GM10248 (cell line): ENCODE measurements at regions not wholly inside any gene's neighbourhood (a gene's known extent, or its start where the extent isn't known, plus 50 kb on each side); places are given as distances from the start of the nearest gene placed in this dataset.

Experiments
- CTCF ChIA-PET: fragments of 300-600 bp; sonication (Branson Sonifier 250); formaldehyde crosslinking; extraction: SDS; loops from one replicate; lab custom pipeline; 2021; ENCODE audit warnings: antibody characterized with exemption; lab: Yijun Ruan, JAX
- POLR2A ChIA-PET: fragments of 350-650 bp; sonication (Branson Sonifier 250); formaldehyde crosslinking; extraction: SDS; loops from one replicate; lab custom pipeline; 2020; ENCODE audit warnings: antibody characterized with exemption; lab: Yijun Ruan, JAX
- DNase-seq: peaks from one replicate; pipeline ENCODE4 v3.0.0; 2012; ENCODE audit errors: extremely low spot score
- TF ChIP-seq, protein P1 (sequence below): IDR thresholded peaks from 2 replicates; pipeline ENCODE4 v1.5.1; 2012; ENCODE audit warnings: mild to moderate bottlenecking, low read depth; ENCODE audit errors: extremely low read depth, missing control alignments, control extremely low read depth

DNA sequence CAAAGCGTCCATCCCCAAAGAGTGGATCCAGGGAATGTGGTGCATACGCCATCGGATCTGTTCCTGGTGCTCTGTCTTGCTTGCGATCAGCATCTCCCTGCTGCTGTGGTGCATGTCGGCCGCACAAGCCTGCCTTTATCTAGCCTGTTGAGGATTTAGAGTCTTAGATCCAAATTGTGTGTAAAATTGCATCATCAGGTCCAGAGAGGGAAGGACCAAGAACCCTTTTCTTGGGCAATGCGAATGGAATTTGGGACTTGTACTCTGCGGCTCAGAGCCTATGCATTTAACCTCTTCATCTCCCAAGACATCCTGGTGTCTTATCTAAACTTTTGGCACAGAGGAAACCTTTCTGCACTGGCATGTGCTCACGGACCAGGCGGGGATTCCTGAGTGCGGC, 1238.7 kb downstream of the TBC1D22A start:
- TF ChIP-seq, protein P1, sequence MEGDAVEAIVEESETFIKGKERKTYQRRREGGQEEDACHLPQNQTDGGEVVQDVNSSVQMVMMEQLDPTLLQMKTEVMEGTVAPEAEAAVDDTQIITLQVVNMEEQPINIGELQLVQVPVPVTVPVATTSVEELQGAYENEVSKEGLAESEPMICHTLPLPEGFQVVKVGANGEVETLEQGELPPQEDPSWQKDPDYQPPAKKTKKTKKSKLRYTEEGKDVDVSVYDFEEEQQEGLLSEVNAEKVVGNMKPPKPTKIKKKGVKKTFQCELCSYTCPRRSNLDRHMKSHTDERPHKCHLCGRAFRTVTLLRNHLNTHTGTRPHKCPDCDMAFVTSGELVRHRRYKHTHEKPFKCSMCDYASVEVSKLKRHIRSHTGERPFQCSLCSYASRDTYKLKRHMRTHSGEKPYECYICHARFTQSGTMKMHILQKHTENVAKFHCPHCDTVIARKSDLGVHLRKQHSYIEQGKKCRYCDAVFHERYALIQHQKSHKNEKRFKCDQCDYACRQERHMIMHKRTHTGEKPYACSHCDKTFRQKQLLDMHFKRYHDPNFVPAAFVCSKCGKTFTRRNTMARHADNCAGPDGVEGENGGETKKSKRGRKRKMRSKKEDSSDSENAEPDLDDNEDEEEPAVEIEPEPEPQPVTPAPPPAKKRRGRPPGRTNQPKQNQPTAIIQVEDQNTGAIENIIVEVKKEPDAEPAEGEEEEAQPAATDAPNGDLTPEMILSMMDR, result no peak
- ChIA-PET POLR2A (no interaction called here), CTCF (no interaction called here)
- DNase-seq, result no peak

DNA sequence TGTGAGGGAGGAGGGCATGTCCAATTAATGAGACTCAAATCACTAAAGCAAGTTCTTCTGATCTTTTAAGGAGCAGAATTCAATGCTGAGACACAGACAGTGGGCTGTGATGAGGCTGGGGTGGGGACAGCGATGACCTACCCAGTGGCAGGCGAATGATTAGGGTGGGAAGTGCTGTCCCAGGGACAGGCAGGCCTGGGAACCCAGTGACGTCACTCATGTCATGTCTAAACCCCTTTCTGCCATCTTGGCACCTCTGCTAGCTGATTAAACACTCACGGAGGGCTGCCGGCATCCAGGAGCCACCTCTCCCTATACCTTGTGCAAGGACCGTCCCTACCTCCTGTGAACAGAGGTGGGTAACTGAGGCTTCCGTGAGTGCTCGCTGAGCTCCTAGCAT, 1235.2 kb downstream of the TBC1D22A start:
- POLR2A ChIA-PET, result no interaction called here
- CTCF ChIA-PET, result no interaction called here
- TF ChIP-seq, protein P1, result no peak
- DNase-seq, result no peak

DNA sequence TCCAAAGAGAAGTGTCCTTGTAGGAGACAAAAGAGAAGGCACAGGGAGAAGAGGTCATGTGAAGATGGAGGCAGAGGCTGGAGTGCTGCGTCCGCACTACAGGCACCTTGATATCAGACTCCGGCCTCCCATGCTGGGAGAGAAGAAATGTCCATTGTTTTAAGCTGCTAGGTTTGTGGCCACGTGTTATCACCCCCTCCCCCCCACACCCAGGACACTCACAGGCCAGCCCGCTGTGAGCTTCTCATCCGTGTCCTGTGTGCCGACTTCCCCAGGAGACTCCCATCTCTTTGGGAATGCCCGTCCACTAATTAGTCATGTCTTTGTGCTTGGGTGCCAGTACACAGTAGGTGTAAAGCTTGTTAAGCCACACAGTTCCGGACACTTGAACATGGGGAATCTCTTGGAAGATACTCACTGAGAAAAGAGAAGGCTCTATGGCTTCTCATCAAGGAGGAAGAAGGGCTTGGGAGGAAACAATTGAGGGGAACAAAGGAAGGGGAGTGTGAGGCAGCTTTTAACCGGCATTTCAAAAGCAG, 1234.7 kb downstream of the TBC1D22A start:
- ChIA-PET CTCF (no interaction called here), POLR2A (no interaction called here)
- TF ChIP-seq, protein P1, result no peak
- no peak for DNase-seq

DNA sequence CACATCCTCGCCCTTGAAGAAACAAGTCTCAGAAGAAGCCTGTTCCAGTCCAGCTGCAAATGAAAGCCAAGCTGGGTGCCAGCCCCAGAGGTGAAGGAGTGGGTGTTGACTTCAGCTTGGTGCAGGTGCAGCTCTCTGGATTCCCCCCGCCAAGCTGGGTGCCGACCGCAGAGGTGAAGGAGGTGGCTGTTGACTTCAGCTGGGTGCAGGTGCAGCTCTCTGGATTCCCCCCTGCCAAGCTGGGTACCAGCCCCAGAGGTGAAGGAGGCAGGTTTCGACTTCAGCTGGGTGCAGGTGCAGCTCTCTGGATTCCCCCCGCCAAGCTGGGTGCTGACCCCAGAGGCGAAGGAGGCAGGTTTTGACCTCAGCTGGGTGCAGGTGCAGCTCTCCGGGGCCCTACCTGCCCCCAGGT, 1234.0 kb downstream of the TBC1D22A start:
- TF ChIP-seq, protein P1, result no peak
- ChIA-PET CTCF (no interaction called here), POLR2A (no interaction called here)
- no peak for DNase-seq

DNA sequence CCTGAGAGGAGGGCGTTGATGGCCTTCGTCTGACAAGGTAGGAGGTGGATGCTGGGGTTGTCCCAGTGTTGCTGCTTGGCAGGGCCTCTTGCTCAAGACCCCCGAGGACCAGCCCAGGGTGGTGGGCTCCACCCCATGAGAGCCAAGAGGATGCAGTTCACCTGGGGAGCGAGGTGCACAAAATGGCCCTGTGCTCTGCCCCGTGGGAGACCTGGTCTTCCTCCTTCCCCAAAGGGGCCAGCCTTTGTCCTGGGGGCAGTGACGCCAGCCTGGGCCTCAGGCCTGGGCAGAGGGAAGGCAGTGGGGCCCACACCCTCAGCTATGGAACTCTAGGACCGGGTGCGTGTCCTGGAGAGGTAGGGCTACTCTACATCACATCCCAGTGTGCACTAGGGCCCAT, 1233.3 kb downstream of the TBC1D22A start:
- TF ChIP-seq, protein P1, result no peak
- POLR2A ChIA-PET, result no interaction called here
- CTCF ChIA-PET, result no interaction called here
- DNase-seq, result no peak

DNA sequence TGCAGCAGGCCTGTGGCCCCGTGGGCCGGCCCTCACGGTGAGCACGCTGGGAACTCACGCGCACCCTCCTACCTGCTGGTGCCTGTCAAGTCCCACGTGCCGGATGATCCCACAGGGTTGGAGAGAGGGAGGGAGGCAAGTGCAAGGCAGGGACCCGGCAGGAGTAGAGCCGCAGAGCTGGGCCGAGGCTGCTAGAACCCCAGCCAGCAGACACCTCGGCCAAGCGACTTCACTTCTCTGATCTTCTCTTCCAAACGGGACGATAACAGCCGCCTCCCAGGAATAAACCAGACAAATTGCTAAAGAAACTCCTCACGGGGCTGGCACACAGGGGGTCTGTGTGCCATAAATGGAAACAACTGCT, 1232.8 kb downstream of the TBC1D22A start:
- ChIA-PET POLR2A (no interaction called here), CTCF (no interaction called here)
- TF ChIP-seq, protein P1, result no peak
- DNase-seq, result no peak
